SKM-1 treated with dmso at 0.1 percent for 144 hours (cell line): ENCODE measurements at regions not wholly inside any gene's neighbourhood (a gene's known extent, or its start where the extent isn't known, plus 50 kb on each side); places are given as distances from the start of the nearest gene placed in this dataset.

Experiments
- DNase-seq: peaks from one replicate; lab custom pipeline; 2025; ENCODE audit not compliant: unreplicated experiment; lab: John Stamatoyannopoulos, UW

DNA sequence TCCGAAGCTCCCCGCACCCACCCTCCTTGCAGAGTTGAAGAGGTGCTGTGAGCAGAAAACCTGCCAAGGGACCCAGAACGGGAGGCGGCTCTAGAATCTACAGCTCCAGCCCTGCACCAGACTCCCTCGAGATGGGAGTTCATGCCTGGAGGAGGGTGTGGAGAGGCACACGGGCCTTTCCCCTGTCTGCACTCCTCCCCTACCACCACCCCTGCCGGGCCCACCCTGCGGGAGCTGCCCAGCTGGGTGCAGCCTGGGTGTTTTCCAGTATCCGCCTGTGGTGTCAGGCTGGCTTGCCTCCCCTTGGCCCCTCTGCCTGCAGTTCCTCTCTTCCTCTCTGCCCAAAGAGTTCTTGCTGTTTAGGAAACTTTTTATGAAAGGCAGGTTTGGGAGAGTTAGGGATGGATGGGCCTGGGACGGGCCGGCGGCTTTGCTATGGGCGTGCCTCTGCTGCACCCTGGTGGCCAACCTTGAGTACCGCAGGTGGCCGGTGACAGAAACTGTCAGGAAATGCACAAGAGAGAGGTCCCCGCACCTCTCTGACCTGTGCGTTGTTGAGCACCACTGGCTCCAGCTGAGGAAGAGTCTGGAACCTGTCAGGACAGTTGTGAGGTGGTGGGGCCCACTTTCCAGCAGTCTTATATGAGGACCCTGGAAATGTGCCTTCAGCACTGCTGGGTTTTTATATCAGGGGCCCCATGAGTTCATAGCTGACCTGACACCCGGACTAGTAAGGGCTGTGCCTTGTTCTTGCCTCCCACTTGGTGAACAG, 354.1 kb downstream of the SEC14L1 start:
- DNase-seq: peak; percentile 23

DNA sequence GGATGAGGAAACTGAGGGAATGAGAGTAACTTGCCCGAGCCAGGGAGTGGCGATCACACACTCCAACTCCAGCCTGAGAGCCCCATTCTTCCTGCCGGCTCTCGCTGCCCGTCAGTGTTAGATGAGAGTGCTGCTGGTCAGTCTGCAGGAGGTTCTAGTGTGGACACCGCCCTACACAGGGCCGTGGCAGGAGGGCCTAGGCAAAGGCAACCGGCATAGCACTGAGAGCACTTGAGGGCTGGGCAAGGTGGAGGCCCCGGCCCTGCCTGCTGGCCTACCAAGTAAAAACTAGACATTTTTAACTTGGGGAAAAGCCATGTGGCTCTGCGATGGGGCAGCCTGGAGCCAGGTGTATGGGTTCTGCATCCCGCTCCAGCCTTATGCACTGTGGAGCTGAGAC, 354.8 kb downstream of the SEC14L1 start:
- DNase-seq: no peak

DNA sequence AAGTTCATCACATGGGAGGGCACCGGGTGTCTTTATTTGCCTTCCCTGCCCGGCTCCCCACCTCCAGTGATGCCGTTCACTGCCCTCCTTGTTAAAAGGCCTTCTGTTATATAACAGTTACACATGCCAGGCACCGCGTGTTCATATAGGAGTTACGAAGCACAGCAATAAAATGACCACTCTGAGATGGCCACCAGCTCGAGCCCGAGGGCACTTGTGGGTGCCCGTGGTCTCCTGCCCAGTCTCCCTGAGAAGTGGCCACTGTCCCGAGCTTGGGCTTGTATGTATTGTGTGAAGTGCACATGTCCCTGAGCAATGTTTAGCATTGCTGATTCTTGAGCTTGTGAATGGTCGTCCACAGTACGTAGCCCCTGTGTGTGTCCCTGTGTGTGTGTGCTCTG, 355.6 kb downstream of the SEC14L1 start:
- no peak for DNase-seq

DNA sequence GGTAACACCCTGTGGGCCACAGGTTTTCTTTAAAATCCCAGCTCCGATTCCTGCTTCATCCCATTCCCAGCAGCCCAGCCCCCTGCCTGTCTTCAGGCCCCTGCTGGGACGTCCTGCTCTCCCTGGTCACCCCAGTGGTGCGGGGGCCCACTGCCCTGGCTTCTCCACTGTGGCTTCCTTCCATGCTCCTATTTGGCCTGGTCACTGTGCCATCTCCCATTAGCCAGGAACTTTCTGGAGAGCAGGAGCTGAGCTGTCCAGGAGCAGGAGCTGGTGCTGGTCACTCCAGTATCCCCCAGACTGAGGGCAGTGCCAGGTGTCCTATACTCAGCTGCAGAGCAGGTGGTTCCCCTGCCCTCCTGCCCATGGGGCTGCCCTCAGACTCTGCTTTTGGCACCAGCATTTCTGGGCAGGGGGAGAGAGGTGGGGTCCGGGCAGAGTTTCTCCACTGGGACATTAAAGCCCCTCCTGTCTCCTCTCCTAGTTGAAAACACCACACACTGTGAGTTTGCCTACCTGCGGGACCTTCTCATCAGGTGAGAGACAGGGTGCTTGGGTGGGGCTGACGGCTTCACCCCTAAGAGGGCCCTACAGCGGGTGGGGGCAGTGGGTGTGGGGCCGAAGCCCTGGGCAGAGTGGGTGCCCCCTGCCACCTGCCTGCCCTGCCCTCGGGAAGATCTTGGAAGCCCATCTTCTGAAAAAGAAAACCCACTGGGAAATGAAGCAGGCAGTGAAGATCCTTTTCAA, 356.2 kb downstream of the SEC14L1 start:
- DNase-seq: no peak

DNA sequence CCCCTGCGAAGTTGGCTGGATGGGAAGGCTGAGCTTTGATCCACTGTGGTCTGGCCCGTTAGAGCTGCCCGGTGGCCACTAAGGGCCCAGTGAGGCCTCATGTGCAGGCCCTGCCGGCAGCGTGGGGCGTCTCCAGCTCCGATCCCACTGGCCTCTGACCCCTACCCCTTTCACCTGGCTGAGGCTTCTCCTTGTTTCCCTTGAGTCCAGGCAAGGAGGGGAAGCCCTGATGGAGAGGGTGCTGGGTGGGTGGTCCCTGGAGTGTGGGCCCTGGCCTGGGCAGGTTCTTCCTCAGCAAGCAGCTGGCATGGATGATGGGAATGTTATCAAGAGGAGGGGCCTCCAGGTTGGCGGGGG, 356.8 kb downstream of the SEC14L1 start:
- no peak for DNase-seq

DNA sequence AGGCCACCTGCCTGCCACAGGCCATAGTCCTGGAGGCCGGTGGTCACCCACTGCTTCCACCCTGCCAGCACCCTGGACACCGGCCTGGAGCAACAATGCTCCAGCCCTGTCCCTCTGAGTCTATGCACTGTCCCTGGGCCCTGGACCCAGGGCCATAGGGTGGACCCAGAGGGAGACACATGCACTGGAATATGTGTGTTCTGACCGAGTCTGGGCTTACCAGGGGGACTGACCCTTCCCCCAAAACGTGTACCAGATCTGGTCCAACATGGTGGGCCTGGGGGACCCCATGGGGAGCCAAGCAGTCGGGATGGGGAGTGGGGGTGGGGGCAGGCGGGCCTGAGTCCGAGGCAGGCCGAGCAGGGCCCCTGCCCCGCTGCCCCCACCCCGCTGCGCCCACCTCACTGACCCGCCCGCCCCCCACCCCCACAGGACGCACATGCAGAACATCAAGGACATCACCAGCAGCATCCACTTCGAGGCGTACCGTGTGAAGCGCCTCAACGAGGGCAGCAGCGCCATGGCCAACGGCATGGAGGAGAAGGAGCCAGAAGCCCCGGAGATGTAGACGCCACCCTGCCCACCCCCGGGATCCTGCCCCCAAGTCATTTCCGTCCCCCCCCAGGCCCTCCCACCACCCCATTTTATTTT, 357.4 kb downstream of the SEC14L1 start:
- no peak for DNase-seq

DNA sequence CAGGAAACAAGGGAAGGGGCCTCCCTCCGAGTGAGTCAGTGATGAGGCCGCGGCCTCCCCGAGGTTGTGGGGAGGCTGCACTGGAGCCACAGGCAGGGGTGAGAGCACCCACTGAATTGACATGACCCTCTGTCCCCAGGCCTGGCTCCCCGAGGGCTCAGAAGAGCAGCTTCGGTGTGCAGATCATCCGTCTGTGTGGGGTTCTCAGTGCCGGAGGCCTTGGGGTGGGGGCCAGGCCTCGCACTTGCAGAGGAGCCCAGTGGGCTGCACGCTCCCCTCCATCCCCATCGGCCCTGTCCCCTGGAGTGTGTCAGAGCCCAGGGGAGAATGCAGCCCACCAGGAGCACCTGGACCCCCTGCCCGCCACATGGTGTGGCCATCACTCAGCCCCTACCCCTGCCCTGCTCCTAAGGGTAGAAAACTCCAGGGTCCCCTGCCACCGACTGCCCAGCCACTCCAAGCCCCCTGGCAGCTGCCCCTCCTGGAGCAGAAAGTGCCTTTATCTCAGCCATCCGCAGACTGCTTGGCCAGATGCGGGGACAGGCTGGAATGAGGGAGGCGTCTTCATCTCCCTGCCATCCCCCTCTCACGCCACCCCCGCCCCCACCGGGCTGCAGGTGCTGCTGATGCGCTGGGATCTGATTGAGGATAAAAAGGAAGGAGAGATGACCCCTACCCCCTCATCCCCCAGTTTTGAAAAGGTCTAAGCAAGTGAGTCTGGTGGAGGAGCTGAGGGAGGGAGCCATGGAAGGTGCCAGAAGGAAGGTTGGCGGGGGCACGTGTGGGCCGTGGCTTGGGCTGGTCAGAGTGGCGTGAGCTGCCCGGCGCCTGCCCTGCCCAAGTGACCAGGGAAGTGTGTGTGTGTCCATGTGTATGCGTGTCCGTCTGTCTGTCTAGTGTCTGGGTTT, 358.3 kb downstream of the SEC14L1 start:
- DNase-seq: no peak

DNA sequence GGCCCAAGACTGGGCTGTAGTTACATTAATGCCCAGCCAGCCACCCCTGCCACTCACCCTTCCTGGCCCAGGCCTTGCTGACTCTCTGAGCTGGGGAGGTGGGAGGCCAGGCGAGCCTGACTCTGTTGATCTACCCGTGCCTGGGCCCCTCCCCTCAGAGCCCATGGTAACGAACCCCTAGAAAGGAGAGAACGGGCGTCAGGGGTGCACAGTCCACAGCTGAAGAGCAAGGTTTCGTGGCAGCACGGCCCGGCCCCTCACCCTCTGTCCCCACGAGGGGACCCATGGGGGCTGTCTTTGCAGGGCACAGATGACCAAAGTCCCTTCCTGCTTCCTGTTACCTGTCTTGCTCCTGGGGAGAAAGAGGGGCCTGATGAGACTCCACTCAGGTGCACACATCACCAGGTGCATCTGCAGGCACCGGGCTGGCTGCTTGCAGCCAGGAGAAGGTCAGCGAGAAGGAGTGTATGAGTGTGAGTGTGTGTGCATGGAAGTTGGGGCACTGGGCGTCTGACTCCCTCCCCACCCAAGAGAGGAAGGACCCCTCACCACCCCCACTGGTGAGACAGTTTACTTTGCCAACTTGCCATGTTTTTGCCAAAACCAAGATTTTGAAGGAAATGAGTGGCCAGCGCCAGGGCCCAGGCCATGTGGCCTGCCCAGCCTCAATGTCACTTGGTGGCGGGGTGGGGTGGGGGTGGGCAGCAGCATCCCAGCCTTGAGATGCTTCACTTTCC, 359.1 kb downstream of the SEC14L1 start:
- no peak for DNase-seq

DNA sequence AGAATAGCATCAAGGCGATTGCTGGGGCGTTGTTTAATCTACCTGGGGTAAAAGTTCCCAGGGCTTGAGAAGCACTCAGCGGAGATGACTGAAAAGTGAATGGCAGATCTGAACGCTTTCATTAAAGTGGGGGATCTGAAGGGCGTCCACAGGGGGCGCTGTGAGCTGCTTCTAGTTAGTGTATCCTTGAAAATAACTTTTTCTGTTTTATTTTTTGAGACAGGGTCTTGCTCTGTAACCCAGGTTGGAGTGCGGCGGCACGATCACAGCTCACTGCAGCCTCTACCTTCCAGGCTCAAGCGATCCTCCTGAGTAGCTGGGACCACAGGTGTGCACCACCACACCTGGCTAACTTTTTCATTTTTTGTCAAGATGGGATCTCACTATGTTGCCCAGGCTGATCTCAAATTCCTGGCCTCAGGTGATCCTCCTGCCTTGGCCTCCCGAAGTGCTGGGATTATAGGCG, 360.4 kb downstream of the SEC14L1 start:
- DNase-seq: peak; percentile 30

DNA sequence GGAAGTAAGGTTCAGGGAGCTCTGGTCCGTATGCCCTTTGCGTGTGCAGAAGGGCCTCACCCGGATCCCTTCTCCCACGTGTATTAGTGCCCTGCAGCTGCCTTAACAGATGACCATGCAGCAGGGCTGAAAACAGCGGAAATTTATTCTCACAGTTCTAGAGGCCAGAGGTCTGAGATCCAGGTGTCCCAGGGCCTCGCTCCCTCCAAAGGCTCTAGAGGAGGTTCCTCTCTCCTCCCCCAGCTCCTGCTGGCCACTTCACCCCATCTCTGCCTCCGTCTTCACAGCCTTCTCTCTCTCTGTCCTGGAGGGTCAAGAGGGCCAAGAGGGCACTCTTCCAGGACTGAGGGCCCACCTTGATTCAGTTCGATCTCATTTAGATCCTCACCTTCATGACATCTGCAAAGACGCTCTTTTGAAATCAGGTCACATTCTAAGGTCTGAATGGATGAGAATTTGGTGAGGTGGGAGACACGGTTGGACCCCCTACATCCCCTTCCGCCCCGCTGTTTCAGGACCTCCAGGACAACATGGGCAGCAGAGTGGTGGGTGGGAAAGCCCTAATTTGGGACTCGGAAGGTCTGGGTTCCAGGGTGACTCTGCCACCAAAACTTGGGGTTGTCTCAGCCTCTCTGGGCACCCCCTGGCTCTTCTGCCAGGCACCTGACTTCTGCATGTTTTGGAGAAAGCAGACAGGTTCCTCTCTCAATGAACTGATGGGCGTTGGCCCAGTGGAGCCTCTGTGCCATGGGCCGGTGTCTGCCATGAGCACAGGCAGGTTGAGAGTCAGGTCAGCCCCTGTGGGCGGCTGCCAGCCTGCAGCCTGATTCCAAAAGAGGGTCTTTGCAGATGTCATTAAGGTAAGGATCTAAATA, 361.2 kb downstream of the SEC14L1 start:
- no peak for DNase-seq

DNA sequence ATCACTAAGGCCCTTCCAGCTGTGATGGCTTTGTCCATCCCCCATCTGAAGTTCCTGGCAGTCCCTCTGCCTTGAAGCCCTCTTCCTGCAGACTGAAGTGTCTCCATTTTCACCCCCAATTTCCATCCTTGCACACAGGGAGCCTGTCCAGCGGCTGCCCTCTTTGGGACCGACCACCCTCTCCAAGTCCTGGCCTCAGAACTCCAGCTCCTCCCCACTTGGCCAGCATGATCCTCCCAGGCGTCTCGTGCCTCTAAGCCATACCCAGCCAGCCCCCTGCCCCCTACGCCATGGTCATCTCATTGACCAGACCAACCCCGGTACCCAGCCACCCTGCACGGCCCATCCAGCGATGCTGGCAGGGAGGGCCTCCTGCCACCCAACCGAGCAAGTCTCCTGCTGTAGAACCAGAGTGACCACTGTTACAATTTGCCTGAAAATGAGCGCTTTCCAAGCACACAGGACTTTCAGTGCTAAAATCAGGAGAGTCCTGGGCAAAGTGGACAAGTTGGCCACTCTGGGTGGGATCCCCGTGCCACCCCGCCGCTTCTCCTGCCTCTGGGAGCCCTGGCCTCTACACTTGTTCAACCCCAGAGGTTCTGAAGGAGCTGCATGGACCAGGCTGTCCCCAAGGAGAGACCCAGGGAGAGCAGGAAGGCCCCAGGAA, 362.0 kb downstream of the SEC14L1 start:
- DNase-seq: no peak

DNA sequence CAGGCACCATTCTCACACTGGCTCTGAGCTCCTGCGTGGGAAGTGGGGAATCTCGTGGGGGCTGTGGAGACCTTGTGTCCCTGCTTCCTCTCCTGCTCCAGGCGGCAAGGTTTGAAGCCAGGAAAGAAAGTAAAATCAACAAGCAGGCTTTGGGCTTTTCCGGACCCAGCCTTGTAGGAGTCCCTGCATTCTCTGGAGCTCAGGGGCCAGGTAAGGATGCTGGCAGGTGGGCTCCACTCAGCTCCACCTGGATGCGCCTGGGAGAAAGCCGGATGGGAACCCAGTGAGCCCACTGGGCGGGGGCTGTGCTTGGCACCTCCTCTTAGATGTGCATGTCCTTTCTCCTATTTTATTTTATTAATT, 362.5 kb downstream of the SEC14L1 start:
- DNase-seq: no peak

DNA sequence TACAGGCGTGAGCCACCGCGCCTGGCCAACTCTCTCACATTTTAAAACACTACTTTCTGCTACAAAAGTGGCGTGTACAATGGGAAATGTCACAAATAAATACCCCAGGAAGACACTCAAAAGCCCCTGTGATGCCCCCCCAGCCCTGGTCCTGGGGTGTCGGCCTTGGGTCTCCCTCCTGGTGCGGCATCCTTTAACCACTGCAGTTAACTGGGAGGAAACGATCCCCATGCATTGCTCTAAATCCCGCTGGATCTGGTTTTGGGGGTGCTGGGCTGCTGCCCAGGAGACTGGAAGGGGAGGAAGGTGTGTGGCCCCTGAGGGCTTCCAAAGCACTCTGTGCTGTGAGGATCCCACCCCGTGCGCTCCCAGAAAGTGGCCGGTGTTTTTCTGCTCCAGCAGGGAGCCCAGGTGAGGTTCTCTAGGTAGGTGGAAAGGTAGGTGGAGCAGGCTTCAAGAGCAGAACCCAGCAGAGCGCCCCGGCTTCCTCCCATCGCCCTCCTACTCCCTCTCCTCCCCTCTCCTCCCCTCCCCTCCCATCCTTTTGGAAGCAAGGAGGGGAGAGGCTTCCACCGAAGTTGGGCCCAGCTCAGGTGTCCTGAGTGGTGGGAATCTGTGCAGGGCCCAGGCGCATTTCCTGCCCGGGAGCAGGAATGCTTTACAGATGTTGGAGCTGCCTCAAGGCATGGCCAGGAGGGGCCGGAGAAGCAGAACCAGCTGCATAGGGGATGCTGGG, 363.3 kb downstream of the SEC14L1 start:
- DNase-seq: no peak

DNA sequence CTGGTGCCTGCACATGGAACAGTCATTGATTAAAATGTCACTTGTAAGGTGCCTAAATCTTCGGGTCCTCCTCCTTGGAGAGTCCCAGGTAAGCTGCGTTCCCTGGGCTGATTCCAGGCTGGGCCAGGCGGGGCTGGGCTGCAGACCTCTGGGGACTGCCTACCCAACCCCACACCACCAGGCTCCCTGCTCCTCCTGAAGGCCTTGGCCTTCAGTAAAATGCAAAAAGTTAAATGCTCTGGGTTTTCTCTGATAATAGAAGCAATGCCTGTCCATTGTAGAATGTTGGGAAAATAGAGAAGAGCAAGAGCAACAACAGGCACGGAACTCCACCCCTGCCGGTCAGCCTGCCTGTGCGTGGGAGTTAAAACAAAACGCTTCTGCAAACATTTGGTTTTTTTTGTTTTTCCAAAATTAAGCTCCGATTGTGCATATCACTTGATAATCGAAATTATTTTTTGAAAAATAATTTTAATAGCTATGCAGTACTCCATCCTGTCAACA, 363.9 kb downstream of the SEC14L1 start:
- DNase-seq: no peak

DNA sequence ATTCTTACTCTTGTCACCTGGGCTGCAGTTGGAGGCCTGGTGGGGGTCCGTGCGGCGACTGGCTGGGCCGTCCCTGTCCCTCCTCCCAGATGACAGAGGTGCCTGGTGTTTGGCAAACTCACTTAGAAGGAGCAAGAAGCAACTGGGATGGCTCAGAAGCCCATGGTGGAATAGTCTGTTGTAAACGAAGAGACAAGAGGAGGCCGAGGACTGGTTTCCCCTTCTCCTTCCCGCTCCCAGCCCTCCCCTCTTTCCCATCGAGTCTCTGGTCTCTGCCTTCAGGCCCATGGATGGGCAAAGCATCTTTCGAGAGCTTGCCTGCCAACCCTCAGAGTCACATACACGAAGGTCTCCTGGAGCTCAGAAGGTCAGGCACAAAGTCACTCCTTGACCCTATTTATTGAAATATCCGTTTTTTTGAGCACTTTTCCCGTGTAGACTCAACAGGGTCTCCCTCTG, 364.4 kb downstream of the SEC14L1 start:
- DNase-seq: no peak

DNA sequence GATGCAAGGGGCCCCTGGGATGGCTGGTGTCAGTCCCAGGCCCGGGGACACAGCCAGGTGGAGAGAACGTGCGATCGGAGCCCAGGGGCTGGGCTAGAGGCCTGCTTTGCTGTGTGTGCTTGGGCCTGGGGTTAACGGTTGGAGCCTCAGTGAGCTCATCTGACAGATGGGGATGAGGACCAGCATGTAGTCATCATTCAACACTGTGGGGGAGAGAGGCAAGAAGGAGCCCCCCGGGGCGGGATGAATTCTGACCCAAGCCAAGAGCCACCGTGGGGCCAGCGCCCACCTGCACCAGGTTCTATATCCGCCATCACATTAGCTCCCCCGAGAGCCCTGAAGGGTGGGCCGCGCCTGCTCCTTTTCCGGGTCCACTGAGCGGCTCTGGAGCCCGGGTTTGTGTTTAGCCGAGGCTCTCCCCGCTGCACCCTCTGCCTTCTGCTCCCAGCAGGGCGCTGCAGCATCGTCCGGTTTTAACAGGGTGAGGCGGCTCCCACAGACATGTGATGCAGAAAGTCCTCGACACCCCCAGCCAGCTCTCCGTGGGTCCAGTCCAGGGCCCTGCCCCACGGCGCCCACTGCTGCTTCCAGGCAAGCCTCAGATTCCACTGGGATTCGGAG, 365.7 kb downstream of the SEC14L1 start:
- no peak for DNase-seq

DNA sequence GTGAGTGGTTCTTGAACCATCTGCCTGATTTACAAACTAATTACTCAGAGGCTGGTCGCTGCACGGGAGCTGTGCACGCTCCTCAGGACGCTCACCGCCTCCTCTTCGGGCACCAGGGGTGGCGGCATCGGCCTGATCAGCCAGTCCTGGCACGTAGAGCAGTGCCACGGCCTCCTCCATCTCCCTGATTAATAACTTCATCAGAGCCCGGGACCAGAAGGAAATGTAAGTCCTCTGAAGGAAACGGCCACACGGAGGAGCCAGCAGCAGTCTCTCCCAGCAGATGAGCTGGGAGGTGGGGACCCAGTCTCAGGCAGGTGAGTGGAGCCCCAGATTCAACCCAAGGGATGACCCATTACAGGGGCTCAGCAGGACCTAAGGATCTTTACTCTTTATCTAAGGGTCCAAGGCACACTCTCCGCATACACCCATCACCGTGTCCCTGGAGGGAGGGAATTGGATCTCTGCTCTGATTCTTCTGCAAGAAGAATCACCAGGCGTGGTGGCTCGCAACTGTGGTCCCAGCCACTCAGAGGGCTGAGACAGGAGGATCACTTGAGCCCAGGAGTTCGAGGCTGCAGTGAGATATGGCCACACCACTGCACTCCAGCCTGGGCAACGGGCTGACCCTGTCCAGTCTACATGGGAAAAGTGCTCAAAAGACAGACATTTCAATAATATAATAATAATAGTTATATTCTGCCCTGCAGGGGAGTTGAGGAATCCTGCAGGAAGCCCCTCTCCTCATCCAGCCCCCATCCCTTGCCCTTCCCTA, 366.5 kb downstream of the SEC14L1 start:
- no peak for DNase-seq
